Activated T-cell treated with anti-CD3 and anti-CD28 coated beads for 4 hours (primary cell): ENCODE measurements at regions not wholly inside any gene's neighbourhood (a gene's known extent, or its start where the extent isn't known, plus 50 kb on each side); places are given as distances from the start of the nearest gene placed in this dataset.

Experiments
- DNase-seq: peaks from one replicate; pipeline ENCODE4 v3.0.0-alpha.2; 2020

DNA sequence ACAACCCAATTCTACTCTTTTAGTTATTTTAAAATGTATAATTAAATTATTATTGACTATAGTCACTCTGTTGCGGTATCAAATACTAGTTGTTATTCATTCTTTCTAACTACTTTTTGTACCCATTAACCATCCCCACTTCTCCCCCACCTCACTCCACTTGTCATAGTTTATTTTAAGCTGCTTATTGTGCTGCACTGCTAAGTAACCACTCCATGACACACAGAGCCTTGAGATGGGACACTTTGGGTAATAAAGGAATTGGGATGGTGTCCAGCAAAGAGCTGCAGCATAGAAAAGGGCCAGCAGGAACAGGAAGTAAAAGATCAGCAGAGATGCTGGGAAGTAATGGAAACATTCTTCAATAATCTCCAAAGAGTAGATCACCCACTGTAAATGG lies 123.0 kb downstream of the RPS29 start:
- no peak for DNase-seq

DNA sequence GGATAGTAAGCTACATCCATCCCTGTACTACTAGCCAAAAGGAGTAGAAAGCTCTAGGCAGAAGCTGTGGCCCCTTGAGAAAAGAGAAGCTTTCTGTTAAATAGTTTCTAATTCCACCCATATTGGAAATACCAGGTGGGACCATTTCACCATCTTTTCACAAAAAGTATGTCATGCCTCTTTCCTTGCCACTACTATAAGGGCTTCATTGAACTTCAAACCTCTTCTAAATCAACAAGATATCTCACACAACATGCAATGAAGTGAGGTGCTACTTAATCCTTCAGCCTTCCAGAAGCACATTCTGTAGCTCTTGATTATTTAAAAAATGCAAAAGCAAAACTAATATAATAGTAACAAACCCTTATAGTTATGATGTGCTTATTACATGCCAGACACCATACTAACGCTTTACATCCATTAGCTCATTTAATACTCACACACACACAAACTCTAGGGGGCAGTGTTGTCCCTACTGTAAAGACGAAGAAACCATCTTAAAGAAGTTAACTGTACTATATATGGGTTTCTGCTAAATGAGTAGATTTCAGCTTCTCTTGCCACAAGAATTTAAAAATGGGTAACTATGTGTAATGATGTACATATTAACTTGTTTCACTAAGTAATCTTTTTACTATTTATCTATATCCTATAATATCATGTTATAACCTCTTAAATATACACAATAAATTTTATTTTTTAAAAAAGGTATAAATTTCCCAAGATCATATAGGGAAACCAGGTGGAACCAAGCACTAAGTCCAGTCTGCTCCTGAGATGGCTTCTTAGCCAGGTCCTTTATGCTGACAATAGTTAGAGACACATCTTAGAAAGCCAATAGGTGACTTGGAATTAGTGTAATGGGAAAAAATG lies 124.4 kb downstream of the RPS29 start:
- peak; percentile 52 for DNase-seq

DNA sequence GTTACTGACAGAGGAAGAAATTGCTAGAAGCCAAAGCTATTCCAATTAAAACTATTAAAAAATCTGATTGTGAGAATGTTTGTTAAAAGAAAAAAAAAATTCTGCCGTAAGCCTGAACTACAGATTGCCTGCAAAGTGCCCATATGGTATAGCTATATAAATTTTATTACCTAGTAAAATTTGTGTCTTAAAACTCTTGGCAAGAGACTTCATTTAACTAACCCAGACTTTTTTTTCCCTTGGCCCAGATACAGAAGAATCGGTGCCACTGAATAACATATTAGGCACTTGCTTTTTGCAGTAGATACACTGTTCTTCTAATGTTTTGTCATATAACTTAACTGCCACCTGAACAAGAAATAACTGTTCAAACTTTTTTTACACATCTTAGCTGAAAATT lies 125.5 kb downstream of the RPS29 start:
- DNase-seq, result no peak

DNA sequence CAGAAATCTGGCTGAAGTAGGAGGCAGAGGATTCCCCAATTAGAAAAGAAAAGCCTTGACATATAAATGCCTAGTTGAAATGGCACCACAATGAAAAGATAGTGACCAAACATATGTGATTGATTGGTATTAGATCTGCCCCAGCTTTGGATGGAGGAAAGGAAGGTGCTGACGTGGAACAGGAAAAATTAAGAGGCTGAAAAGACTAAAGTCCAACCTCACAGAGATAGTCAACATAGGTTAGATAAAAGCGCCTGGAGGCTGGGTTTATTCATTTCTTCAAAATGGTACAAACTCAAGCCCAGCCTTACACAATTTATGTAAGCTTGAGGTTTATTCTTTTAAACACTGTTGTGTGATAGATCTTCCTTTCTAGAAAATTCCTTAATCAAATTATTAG lies 129.6 kb downstream of the RPS29 start:
- DNase-seq, result no peak

DNA sequence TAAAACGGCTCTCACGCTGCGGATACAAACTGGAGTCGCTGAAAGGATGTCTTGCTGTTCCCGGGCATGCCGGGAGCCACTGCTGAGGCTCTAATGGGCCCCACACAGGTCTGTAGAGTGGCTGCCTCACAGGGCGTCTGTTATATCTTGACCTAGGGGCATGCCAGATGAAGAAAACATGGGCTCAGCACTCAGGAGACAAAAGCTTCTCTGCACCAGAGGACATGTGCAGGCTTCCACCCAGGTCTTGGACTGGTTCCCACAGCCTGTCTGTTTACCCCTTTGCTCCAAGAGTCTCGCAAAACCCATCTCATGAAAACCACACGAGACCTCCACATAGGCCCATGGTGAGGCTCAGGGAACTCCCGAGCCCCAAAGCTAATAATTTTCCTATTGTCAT lies 134.2 kb downstream of the RPS29 start:
- DNase-seq, result no peak

DNA sequence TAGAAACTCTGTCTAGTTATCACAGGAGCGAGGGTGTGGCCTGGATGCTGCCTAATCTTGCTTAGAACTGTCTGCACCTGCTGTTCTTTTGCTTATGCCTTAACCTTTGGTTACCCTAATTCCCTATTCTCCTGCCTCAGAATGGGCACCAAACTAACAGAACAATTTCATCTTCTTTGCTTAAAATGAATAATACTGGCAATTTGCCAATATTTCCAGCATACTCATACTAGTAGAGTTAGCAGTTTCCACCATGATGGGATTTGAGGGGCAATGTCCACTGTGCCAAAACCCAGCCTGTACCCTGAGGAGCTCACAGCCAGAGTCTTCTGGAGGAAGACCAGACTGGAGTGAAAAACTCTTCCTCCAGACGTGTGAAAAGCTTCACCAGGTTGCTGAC lies 136.4 kb downstream of the RPS29 start:
- no peak for DNase-seq

DNA sequence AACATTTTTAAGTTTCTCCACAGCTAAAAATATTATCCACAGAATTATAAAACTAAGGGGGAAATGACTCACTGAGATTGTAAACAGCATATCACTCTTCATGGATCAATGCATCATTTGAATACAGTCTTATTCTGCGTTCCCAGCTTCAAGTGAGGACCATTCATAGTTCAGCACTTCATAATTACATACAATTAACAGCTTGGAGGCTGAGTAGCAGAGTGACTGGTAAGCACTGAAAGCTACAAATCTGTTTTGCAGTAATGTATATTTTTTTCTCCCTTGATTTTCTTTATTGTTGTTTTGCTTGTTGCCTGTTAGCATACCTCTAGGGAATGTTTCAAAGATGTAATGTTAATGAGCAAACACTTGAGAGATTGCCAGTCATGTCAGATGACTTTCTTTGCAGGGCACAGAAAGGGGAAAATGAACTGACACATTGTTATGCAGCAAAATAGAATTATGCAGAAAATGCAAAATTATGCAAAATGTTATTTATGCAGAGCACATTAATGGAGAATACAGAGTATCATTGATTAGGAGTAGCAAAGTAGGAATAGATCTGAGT lies 138.6 kb downstream of the RPS29 start:
- no peak for DNase-seq

DNA sequence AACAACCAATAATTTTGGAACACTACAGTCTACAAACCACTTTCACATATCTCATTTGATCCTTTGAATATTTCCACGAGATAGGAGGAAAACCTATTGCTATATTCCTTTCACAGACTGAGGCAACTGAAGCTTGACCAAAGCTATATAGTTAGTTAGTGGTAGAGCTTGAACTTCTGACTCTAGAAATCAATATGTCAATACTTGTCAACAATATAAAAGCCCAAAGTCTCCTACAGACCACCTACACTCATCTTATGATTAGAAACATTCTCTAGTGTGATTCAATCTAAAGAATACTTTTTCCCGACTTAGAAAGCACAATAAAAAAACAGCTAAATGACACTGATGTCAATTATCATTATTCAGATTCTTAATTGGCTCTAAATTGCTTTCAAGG lies 139.4 kb downstream of the RPS29 start:
- DNase-seq, result no peak

DNA sequence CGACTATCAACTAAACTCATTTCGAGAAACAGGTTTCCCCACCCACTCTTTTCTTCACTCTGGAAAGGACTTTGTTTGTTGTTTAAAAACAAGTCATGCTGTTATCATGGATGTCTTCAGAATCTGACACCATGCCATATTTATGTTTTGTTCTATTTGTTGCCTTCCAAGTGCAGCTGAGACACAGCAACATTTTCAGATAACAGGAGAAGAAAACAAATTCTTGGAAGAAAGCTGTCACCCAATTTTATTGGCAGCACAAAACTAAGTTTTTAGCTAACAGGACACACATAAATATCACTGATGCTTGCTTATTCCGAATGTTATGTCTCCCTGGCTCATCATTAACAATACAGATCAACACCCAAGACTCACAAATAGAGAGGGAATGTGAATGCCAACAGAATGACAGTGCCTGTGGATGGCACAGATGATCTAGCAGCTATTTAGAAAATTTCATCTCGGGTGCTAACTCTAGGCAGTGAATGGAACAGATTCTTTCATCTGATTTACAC lies 147.9 kb downstream of the RPS29 start:
- DNase-seq, result no peak

DNA sequence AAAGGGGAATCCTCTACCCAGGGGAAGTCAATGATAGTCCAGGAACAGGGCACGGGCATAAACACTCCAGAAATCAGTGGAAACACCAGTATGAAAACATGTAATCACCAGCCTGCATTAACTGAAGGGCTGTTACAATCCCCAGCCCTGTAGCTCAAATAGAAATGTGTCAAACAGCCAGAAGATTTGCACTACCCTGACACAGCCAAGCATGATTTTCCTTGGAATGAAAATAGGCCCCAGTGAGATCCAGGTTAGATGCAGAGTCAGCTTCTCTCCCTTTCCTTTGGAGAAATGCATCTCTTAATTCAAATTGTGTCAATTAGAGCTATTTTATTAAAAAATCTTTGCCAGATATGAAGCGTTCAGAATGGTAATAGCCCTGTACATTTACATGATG lies 158.1 kb downstream of the RPS29 start:
- no peak for DNase-seq

DNA sequence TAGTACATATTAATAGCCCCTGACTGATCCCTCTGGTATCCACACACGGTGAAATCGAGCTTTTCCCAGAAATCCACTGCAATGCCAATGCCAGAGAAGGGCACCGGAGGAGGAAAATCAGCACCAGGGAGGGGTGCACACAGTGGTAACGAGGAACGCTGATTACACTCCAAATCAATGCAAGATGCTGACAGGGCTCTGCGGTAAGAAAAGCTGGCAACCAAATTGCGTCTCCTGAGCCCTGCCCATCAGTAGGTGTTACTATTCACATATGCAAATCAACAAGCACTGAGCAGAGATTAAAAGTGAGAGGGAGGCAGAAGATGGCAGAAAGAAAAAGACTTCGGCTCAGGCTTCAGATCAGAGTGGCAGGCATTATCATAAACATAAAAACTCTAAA lies 159.1 kb downstream of the RPS29 start:
- DNase-seq, result no peak

DNA sequence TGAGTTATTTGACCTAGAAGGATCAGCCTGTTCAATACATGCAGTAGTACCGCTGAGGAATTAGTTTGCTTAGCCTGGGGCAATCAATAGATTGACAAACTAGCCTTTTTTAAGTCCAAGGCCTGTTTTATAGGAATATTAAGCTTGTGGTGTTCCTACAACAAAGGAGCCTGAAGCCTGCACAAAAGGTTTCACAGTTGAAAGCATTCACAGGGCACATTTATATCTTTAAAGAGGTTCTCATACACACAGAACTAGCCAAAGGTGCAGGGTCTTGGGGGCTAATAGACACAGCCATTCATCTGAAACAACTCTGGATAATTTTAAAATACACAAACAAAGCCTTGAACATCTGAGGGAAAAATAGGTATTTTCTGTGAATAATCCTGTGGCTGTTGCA lies 160.3 kb downstream of the RPS29 start:
- DNase-seq, result no peak

DNA sequence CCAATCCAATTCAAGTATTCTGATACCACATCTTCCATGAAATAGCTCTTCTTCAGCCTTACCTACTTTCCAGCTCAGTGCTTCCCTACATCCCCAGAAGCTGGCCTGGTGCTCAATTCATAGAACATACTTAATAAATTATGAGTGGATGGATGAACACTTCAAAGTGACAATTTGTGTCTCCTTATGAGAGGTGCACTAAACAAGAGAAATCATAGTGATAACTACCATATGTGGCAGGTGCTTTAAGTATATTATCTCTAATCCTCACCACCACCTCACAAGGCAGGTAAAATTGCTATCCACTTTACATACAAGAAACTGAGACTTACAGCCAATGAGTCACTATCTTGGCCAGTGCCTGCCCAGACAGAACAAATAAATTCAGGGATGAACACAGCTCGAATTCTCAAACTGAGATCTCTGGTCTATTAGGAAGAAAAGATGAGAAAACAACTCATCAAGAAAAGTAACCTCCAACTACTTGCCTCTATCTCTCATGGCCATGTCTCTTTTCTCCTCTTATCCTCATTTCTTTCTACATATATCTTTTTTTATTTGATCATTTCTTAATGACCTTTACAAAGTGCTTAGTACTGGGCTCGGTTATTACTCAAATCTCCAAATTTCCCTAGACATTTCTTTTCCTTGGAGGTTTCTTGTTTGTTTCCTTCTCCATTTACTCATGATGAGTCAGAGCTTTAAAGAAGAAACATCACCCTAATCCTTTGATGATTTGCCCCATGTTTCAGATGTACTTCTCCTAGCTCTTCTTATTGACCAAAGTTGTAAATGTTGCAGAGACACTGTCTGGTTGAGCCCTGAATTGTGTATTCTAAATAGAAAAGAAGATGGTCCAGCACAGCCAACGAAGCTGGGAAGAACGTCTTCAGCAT lies 161.5 kb downstream of the RPS29 start:
- DNase-seq, result no peak

DNA sequence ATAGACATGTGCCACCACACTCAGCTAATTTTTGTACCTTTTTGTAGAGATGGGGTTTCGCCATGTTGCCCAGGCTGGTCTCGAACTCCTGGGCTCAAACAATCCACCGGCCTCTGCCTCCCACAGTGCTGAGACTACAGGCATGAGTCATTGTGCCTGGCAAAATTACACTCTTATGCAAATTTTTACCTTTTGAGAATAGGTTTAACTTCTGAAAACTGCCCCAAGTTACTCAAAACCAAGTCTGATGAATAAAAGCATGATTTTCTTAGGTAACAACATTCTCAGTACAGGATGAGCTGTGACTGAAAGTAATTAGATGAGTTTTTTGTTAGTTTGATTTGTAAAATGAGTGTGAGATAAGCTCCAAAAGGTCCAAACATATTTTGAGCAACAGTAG lies 166.0 kb downstream of the RPS29 start:
- no peak for DNase-seq

DNA sequence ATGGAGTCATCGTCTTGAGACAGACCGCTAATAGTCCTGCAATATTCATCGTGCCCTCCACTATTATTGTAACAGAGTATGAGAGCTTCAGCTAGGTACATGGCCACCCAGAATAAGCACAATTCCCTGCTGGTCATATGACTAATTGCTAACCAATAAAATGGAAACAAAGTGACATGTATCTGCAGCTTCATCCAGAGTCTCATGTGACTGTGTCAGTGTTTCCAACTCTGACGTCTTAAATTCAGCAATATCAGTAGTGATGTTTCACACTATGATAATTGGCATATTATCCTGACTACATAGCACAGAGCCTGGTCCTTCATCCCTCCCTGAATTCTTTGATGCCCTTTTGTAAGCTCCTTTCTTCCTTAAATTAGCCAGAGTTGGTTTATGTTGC lies 167.4 kb downstream of the RPS29 start:
- DNase-seq, result no peak

DNA sequence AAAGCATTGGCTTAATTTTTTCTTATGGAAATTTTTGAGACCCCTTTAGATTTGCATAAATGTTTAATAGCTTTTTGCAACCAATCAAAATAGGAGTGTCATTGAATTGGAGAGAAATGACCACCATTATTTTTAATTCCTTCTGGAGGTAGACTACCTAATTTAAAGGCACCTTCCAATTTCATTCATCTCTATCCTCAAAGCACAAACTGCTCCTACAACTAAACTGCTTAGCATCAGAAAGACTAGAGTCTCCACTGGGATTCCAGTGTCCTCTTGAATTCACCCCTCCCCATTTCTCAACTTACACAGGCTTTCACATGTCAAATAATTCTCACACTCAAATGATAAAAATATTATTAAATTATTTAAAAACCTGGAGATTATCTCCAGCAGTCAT lies 168.4 kb downstream of the RPS29 start:
- no peak for DNase-seq

DNA sequence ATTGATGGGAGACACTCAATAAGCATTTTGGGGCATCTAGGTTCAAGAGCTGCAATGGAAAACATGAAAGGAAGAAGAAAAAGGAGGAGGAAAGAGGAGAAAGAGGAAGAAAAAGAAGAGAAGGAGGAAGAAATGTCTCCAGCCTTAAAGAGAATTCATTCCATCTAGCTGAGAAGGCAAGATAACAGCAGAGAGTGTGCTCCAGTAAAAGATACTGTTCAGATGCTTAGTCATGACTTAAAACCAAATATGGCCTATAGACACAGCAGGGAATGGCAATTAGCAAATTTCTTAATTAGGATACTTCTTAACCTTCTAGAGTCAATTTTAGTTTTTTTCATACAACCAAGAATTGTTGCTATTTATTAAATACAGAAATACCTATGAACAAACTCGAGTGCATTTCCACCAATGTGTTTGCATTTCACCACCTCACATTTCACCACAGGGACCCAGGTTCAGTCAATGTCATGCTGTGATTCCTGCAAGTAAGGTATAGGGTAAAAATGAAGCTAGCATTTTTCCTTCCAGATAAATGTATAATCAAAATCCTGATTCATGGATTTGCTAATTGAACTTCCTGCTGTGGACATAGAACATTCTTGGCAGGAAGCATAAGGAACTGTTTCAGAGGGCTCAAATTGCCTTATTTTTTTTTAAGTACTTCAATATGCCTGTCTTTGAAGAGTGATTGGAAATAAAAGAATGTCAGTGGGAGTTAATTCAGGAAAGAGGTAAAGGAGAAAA lies 177.8 kb downstream of the RPS29 start:
- no peak for DNase-seq

DNA sequence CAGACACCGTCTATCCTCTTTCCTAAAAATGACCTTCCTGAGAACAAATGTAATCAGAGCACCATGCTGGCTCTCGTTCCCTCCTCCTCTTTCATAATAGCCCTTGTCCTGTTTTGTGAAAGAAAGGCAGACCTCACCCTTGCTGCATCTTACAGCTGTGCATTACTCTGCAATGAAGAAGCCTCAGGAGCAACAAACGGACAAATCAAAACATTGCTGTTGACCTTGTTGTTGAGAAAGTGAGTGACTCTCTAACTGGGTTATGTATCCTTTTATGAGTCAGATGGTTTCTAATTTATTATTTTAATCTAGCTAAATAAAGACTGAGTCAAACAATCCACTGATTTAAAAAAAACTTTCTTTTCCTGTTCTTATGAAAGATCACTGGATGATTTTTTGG lies 180.9 kb downstream of the RPS29 start:
- no peak for DNase-seq

DNA sequence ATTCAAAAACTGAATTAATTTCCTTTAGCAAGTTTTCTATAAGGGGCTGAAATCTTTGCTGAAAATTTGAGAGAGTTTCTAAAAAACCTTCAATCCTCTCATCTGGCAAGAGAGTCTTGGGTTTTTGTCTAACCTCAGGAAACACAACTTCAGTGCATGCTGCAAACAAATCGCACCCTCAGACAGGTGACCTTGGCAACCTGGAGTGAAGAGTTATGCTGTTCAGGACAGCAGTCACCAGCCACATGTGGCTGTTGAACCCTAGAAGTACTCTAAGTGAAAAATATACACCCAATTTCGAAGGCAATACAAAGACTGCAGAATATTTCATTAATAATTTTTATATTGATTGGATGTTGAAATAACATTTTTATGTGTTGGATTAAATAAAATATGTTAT lies 184.8 kb downstream of the RPS29 start:
- DNase-seq, result no peak

DNA sequence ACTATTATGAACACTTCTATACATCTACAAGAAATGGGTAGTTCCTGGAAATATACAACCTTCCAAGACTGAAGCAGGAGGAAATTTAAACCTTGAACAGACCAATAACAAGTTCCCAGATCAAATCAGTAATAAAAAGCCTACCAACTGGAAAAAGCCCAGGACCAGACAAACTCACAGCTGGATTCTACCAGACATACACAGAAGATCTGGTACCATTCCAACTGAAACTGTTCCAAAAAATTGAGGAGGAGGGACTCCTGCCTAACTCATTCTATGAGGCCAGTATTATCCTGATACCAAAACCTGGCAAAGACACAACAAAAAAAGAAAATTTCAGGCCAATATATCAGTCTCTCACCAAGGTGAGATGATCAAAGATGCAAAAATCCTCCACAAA lies 189.4 kb downstream of the RPS29 start:
- no peak for DNase-seq

DNA sequence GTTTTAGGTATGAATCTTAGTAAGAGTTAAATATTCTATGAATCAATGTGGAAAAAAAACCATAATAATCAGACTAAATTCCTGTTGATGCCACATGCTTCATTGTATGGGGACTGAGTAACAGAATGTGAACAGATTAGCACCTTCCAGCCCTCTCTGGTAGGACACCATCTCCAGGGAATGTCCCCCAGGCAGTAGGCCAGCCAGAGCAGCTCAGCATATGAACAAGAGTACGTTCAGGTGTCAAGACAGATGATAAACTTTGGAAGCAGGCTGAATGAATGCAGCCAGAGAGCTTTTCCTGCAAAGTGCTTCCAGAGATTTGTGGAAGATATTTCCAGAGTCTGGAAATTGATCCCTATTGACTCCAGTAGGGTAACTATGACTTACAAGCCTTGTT lies 204.4 kb downstream of the RPS29 start:
- DNase-seq, result no peak

DNA sequence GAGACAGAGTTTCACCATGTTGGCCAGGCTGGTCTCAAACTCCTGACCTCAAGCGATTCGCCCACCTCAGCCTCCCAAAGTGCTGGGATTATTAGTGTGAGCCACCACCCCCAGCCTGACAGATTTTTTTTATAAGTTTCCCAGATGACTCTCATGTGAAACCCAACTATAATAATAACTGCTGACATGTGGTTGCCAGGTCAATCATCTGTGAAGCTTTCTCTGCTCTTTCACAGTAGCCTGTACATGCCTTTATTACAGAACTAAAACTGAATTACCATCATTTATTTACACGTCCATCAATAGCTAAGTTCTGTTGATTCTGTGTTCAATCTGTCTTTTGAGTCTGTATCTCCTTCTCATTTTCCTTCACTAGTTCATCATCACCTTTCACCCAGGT lies 218.5 kb downstream of the RPS29 start:
- DNase-seq, result no peak

DNA sequence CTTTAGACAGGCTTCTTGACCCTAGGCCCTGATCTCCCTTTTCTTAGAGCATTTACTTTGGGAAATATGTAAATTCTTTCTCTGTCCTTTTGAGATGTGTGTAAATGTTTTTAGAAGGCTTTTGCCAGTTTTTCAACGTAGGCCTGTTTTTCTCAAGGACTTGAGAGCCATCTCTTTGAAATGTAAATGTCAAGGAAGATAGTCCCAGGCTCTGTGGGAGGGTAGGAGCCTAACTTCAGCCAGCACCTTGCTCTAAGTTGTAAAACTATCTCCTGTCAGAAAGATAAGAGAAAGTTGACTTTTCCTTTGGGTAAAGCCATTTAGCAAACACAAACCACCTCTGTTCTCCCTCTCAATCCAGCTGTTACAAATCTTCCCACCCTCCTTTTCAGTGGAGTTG lies 219.8 kb downstream of the RPS29 start:
- DNase-seq, result no peak
